22Rv1 (cell line): ENCODE measurements at regions not wholly inside any gene's neighbourhood (a gene's known extent, or its start where the extent isn't known, plus 50 kb on each side); places are given as distances from the start of the nearest gene placed in this dataset.

Source experiments
- H3K27ac ChIP-seq: fragments of 450-650 bp; 2 replicates; pipeline ENCODE4 v1.5.1; 2017
- CTCF ChIP-seq: fragments of 450-650 bp; IDR thresholded peaks from 2 replicates; pipeline ENCODE4 v1.5.1; 2017; ENCODE audit warnings: mild to moderate bottlenecking
- ZFX ChIP-seq: fragments of 450-650 bp; IDR thresholded peaks from 2 replicates; pipeline ENCODE4 v1.6.1; 2017; ENCODE audit warnings: antibody characterized with exemption, borderline replicate concordance

GRCh38 chr5:82754036-82754746, 323.0 kb downstream of the TMEM167A start:
- no peak overlapping the region for H3K27ac ChIP-seq
- no peak for TF ChIP-seq CTCF
- no peak for TF ChIP-seq ZFX

GRCh38 chr5:82753374-82753773, 323.8 kb downstream of the TMEM167A start:
- no peak overlapping the region for H3K27ac ChIP-seq
- no peak for TF ChIP-seq ZFX
- TF ChIP-seq CTCF, result no peak

- TF ChIP-seq CTCF (no peak), ZFX (no peak)
- H3K27ac ChIP-seq, result no peak overlapping the region
Measured at GRCh38 chr5:82749461-82749820, 327.8 kb downstream of the TMEM167A start.

- TF ChIP-seq ZFX (no peak), CTCF (no peak)
- H3K27ac ChIP-seq, result no peak overlapping the region
Measured at GRCh38 chr5:82748688-82749460, 328.3 kb downstream of the TMEM167A start.

- H3K27ac ChIP-seq, result no peak overlapping the region
- TF ChIP-seq CTCF (no peak), ZFX (no peak)
Measured at GRCh38 chr5:82747986-82748385, 329.2 kb downstream of the TMEM167A start.

- no peak overlapping the region for H3K27ac ChIP-seq
- TF ChIP-seq ZFX (no peak), CTCF (no peak)
Measured at GRCh38 chr5:82745016-82745415, 332.2 kb downstream of the TMEM167A start.

- TF ChIP-seq CTCF, result no peak
- TF ChIP-seq ZFX, result no peak
- H3K27ac ChIP-seq, result no peak overlapping the region
Measured at GRCh38 chr5:82738681-82739269, 338.4 kb downstream of the TMEM167A start.
